Cardiac muscle cell (in vitro differentiated cells and primary cell): ENCODE measurements at regions not wholly inside any gene's neighbourhood (a gene's known extent, or its start where the extent isn't known, plus 50 kb on each side); places are given as distances from the start of the nearest gene placed in this dataset.
"Not testable (repeated sequence)": the region's sequence is repeated elsewhere in the genome, so short reads cannot be mapped to it uniquely, and the experiment has no call there.

Experiments
- DNase-seq, 2 donors: peaks; one replicate each; pipeline versions ENCODE4 v3.0.0 to v3.0.0-alpha.2; 2010 to 2017; ENCODE audit warnings: low read depth in 1 of 2, low spot score in 1 of 2
- H3K27ac ChIP-seq: fragments of 200-600 bp; sonication (generic); 2 replicates; pipeline ENCODE4 v1.5.1; 2016
- H3K27me3 ChIP-seq: fragments of 200-600 bp; sonication (generic); 2 replicates; pipeline ENCODE4 v1.6.0; 2016; ENCODE audit warnings: control low read depth
- H3K36me3 ChIP-seq: fragments of 200-600 bp; sonication (generic); 2 replicates; pipeline ENCODE4 v1.5.1; 2016; ENCODE audit warnings: control low read depth
- H3K4me1 ChIP-seq: fragments of 200-600 bp; sonication (generic); 2 replicates; pipeline ENCODE4 v1.8.1; 2017; ENCODE audit warnings: low read depth, mild to moderate bottlenecking, mixed run types
- H3K4me3 ChIP-seq: fragments of 200-600 bp; sonication (generic); 2 replicates; pipeline ENCODE4 v1.5.1; 2016; ENCODE audit warnings: mild to moderate bottlenecking
- H3K9me3 ChIP-seq: fragments of 200-600 bp; sonication (generic); 2 replicates; pipeline ENCODE4 v1.5.1; 2017; ENCODE audit warnings: low read depth, mild to moderate bottlenecking, control low read depth
- CTCF ChIP-seq: IDR thresholded peaks from 2 replicates; pipeline ENCODE4 v1.5.1; 2012; ENCODE audit warnings: low read depth, mild to moderate bottlenecking, low read length

- no peak for DNase-seq
- no peak overlapping the region for H3K27ac ChIP-seq
- H3K4me3 ChIP-seq, result no peak overlapping the region
- no peak for TF ChIP-seq CTCF
- H3K27me3 ChIP-seq, result no peaks in the 10 kb centered on the region
- no peaks in the 10 kb centered on the region for H3K36me3 ChIP-seq
- no peaks in the 10 kb centered on the region for H3K4me1 ChIP-seq
- no peaks in the 10 kb centered on the region for H3K9me3 ChIP-seq
These were observed 965.5 kb downstream of the GRID1 start for GRCh38 chr10:85400981-85401695.

DNA sequence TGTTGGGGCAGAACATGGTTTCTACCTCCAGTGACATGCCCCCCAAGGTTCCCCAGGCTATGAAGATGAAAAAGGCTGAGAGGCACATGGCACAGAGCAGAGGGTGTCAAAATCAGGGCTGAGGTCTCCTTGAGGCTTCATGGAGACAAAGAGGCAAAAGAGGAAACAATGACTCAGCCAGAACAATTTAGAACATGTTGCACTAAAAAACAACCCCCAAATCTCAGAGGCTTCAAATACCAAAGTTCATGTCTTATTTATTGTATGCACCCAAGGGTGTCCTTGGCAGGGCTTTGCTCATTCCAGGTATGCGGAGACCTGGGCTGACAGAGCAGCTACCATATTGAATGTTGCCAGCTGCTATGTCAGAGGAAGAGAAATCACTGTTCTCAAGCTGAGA, 964.1 kb downstream of the GRID1 start:
- H3K27ac ChIP-seq, result no peak overlapping the region
- no peak overlapping the region for H3K4me3 ChIP-seq
- H3K4me1 ChIP-seq, result no peaks in the 10 kb centered on the region
- no peak for TF ChIP-seq CTCF
- no peaks in the 10 kb centered on the region for H3K9me3 ChIP-seq
- DNase-seq, result no peak
- H3K36me3 ChIP-seq, result no peaks in the 10 kb centered on the region
- H3K27me3 ChIP-seq, result no peaks in the 10 kb centered on the region

DNA sequence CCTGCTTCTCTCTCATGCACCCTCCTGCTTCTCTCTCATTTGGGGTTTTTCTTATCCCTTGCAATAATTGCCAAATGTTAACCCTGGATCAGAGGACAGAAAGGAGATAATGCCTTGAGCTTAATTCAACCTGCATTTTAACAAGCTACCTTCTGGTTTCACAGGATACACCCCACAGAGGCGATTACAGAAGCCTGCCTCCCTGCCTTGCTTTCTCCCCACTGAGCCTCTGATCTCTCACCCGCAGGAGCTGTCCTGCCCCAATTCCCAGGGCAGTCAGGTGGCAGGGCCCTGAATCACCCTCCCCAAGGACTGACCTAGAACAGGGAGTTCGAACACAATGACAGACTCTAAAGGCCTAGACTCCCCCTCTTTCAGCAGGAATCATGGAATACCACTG, 959.5 kb downstream of the GRID1 start:
- Histone ChIP-seq H3K27ac (no peak overlapping the region), H3K27me3 (no peaks in the 10 kb centered on the region), H3K36me3 (no peaks in the 10 kb centered on the region), H3K9me3 (no peaks in the 10 kb centered on the region), H3K4me1 (no peaks in the 10 kb centered on the region), H3K4me3 (no peak overlapping the region)
- no peak for TF ChIP-seq CTCF
- no peak for DNase-seq

GRCh38 chr10:85408388-85408787, 958.2 kb downstream of the GRID1 start:
- no peaks in the 10 kb centered on the region for H3K36me3 ChIP-seq
- H3K27me3 ChIP-seq, result no peaks in the 10 kb centered on the region
- no peak for TF ChIP-seq CTCF
- no peaks in the 10 kb centered on the region for H3K9me3 ChIP-seq
- H3K4me1 ChIP-seq, result peaks cover 4% of the 10 kb centered on the region
- no peak overlapping the region for H3K4me3 ChIP-seq
- H3K27ac ChIP-seq, result no peak overlapping the region
- DNase-seq, result no peak

DNA sequence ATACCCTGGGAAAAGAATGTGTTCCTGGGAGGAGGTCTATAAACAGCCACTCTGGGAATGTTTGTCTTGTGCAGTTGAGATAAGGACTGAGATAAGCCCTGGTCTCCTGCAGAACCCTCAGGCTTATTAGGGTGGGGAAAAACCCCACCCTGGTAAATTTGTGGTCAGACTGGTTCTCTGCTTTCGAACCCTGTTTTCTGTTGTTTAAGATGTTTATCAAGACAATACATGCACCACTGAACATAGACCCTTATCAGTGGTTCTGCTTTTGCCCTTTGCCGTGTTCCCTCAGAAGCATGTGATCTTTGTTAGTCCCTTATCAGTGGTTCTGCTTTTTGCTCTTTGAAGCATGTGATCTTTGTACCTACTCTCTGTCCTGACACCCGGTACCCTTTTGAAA, 956.0 kb downstream of the GRID1 start:
- H3K4me1 ChIP-seq, H3K36me3 ChIP-seq, H3K27me3 ChIP-seq, H3K4me3 ChIP-seq, H3K27ac ChIP-seq, H3K9me3 ChIP-seq, DNase-seq: not testable (repeated sequence)

GRCh38 chr10:85413570-85413969, 953.0 kb downstream of the GRID1 start:
- Histone ChIP-seq H3K27me3 (no peaks in the 10 kb centered on the region), H3K4me1 (peaks cover 4% of the 10 kb centered on the region), H3K27ac (no peak overlapping the region), H3K36me3 (no peaks in the 10 kb centered on the region), H3K4me3 (no peak overlapping the region), H3K9me3 (no peaks in the 10 kb centered on the region)
- DNase-seq, result no peak
- TF ChIP-seq CTCF, result no peak
